ENCODE measurements at regions not wholly inside any gene's neighbourhood (a gene's known extent, or its start where the extent isn't known, plus 50 kb on each side); places are given as distances from the start of the nearest gene placed in this dataset.

DNA sequence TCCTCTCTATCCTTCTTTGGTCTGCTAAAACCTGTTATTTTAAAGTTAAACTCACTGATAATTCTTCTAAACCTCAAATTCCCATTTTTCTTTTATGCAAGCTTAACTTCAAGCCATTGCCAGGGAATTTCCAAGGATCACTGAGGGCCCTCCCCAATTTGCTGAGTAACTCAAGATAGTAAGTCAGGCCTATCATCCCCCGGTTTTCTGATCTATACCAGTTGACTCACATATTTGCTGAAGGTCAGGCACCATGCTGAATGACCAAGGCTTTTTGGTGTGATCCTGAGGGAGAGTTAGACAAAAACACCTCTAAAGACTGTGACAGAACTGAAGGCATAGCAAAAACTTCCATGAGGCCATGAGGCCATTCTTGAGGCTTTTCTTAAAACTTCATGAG is 1301.9 kb downstream of the PCDH7 start:
- TF ChIP-seq, protein P1, sequence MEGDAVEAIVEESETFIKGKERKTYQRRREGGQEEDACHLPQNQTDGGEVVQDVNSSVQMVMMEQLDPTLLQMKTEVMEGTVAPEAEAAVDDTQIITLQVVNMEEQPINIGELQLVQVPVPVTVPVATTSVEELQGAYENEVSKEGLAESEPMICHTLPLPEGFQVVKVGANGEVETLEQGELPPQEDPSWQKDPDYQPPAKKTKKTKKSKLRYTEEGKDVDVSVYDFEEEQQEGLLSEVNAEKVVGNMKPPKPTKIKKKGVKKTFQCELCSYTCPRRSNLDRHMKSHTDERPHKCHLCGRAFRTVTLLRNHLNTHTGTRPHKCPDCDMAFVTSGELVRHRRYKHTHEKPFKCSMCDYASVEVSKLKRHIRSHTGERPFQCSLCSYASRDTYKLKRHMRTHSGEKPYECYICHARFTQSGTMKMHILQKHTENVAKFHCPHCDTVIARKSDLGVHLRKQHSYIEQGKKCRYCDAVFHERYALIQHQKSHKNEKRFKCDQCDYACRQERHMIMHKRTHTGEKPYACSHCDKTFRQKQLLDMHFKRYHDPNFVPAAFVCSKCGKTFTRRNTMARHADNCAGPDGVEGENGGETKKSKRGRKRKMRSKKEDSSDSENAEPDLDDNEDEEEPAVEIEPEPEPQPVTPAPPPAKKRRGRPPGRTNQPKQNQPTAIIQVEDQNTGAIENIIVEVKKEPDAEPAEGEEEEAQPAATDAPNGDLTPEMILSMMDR (IDR thresholded peaks at IDR 0.05; ENCODE audit: control extremely low read depth, extremely low read depth, low read depth, missing control alignments): no peak
- ChIA-PET POLR2A (interaction anchor here (0.6 kb wide), 1 partner anchor 426 kb away, joined by 5 read pairs; no protein-coding TSS in a partner anchor), CTCF (no interaction called here)
- no peak for DNase-seq (ENCODE audit: extremely low spot score)

DNA sequence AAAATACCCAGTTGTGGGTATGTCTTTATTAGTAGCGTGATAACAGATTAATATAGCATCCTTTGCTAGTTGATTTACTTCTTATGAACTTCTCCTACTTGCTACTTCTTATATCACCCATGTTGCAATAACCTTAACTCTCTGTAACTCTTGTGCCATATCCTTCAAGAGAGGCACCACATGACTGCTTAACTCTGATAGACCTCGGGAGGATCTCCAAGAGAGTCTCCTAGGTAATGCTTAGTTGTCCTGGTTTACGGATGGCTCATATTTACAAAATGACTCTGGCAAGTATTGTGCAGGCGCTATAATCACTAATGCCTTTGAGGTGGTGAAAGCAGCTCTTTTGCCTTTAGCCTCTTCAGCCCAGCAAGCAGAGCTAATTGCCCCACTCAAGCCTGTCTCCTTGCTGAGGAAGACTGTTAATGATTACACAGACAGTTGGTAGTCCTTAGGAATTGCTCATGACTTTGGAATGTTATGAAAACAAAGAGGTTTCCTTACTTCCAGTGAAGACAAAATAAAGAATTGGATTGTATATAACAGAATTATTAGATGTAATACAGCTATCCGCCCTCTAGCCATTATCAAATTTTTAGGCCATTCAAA is 1305.8 kb downstream of the PCDH7 start:
- ChIA-PET CTCF (interaction anchor here (0.8 kb wide), 1 partner anchor 9 kb away, joined by 3 read pairs; no protein-coding TSS in a partner anchor), POLR2A (no interaction called here)
- no peak for DNase-seq (ENCODE audit: extremely low spot score)
- TF ChIP-seq, protein P1 (IDR thresholded peaks at IDR 0.05; ENCODE audit: control extremely low read depth, extremely low read depth, low read depth, missing control alignments): no peak

DNA sequence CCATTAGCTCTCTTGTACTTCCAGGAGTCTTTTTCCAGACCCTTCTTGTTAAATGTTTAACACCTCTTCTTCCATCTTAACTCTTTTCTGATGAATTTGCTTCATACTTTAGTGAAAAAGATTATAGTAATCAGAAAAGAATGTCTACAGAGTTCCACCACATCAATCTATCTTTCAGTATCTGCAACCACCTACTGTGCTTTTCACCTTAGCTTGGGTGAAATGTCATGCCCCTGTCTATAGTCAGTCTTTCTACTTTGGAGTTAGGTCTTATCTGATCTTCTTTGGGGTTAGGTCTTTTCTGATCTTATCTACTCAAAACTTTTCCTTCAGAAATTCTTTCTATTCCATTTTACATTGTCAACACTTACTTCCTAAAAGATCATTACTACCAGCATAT is 1310.2 kb downstream of the PCDH7 start:
- no peak for DNase-seq (ENCODE audit: extremely low spot score)
- TF ChIP-seq, protein P1 (IDR thresholded peaks at IDR 0.05; ENCODE audit: control extremely low read depth, extremely low read depth, low read depth, missing control alignments): no peak
- ChIA-PET CTCF (no interaction called here), POLR2A (no interaction called here)

DNA sequence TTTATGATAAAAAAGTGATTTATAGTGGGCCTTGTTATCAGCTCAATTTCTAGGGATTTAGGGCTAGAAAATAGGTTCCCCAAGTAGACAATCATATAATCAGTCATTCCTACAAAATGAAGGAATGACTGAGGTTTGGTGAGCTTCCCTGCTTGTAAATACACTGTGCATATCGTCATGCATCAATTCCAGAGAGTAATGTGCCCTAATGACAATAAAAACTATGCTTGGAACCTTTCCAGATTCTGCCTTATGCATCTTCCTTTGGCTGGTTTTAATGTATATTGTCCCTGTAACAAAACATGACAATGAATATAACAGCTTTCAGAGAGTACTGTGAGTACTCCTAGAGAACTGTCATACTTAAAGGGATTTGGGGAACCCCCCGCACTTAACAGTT is 1310.9 kb downstream of the PCDH7 start:
- TF ChIP-seq, protein P1 (IDR thresholded peaks at IDR 0.05; ENCODE audit: control extremely low read depth, extremely low read depth, low read depth, missing control alignments): no peak
- DNase-seq (ENCODE audit: extremely low spot score): no peak
- ChIA-PET CTCF (no interaction called here), POLR2A (no interaction called here)

DNA sequence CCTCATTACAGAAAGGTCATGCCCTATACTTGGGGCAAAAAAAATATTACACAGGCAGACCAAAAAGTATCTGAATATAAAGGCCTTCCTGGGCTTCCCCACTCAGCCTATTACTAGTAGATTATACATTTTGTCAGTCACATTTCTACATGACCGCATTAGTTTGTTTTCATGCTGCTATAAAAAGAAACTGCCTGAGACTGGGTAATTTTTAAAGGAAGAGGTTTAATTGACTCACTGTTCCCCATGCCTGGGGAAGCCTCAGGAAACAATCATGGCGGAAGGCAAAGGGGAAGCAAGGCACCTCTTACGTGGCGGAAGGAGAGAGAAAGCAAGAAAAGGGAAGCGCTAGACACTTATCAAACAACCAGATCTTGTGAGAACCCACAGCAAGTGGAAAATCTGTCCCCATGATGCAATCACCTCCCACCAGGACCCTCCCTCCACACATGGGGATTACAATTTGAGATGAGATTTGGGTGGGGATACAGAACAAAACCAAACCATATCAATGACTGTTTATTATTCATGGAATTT is 1312.0 kb downstream of the PCDH7 start:
- TF ChIP-seq, protein P1 (IDR thresholded peaks at IDR 0.05; ENCODE audit: control extremely low read depth, extremely low read depth, low read depth, missing control alignments): no peak
- ChIA-PET POLR2A (no interaction called here), CTCF (no interaction called here)
- DNase-seq (ENCODE audit: extremely low spot score): no peak

DNA sequence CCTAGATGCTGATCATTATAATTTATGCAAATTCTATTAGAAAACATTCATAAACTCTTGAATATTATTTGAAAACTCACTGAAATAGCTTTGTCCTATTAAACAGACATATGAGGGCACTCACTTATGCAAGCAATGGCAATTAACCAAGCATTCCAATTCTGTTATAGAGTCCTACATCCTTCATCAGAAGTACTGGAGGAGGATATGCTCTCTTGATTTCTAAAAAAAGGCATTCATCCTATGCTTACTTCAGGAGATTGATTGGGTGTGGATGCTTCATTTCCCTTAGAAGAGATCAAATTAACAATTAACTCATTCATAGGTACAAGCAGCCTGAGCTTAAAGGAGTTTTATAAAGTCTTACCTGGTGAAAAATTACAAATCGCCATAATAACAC is 1317.2 kb downstream of the PCDH7 start:
- ChIA-PET POLR2A (no interaction called here), CTCF (no interaction called here)
- TF ChIP-seq, protein P1 (IDR thresholded peaks at IDR 0.05; ENCODE audit: control extremely low read depth, extremely low read depth, low read depth, missing control alignments): no peak
- no peak for DNase-seq (ENCODE audit: extremely low spot score)
